ENCODE measurements at regions not wholly inside any gene's neighbourhood (a gene's known extent, or its start where the extent isn't known, plus 50 kb on each side); places are given as distances from the start of the nearest gene placed in this dataset.

DNA sequence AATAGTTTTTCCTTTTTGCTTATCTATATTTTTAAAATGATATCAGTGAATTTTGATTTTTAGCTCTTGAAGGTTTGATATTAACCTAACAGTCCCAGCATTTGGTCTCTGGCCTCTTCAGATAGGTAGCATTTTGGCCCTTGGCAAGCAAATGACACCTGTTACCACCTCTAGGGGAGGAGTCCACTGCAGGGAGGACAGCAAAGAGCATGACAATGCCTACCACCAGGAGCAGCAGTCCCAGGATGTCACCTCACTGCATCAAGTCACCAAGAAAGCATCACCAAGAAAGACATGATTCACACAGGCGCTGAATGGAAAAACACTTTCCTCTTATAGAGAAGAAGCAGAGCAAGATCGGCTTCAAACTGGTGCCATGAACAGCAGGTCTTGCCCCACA is 224.3 kb downstream of the UBE3D start:
- Histone ChIP-seq H2AFZ (ENCODE audit: low read length) (no peak overlapping the region), H3K9ac (ENCODE audit: insufficient read depth, low read length) (no peak overlapping the region), H3K27me3 (ENCODE audit: control insufficient read depth, insufficient read depth, low read length) (no peaks in the 10 kb centered on the region), H3K4me3 (replicated peaks in 1 of 4; ENCODE audit: control extremely low read depth in 1 of 4, insufficient read depth in 1 of 4, low read depth in 3 of 4, low read length in 4 of 4) (no peak overlapping the region), H3K27ac (ENCODE audit: insufficient read depth, low read length) (no peak overlapping the region), H3K9me3 (ENCODE audit: control insufficient read depth, insufficient read depth, low read depth, low read length) (no peaks in the 10 kb centered on the region), H3K79me2 (ENCODE audit: control insufficient read depth, insufficient read depth, low read length) (no peaks in the 10 kb centered on the region), H3K36me3 (ENCODE audit: control insufficient read depth, insufficient read depth, low read length) (no peaks in the 10 kb centered on the region), H3K4me1 (ENCODE audit: control insufficient read depth, extremely low read depth, insufficient read depth, low read length) (no peaks in the 10 kb centered on the region), H3K4me2 (ENCODE audit: extremely low read depth, insufficient read depth, low read length) (no peak overlapping the region), H4K20me1 (ENCODE audit: control insufficient read depth, extremely low read depth, insufficient read depth, low read length) (no peaks in the 10 kb centered on the region)
- TF ChIP-seq EZH2 (IDR thresholded peaks at IDR 0.05; ENCODE audit: low read length, missing control alignments) (no peak), CTCF (conservative IDR thresholded peaks at IDR 0.05 in 1 of 2, IDR thresholded peaks at IDR 0.05 in 1 of 2; ENCODE audit: low read depth in 1 of 2, low read length in 2 of 2) (no peak)
- no peak for DNase-seq (ENCODE audit: low read depth in 2 of 2)

All from fibroblast of lung (primary cell).